GM19099 (cell line): ENCODE measurements at regions not wholly inside any gene's neighbourhood (a gene's known extent, or its start where the extent isn't known, plus 50 kb on each side); places are given as distances from the start of the nearest gene placed in this dataset.
A peak's percentile ranks its signal among the peaks of the same experiment; 100 is the strongest.

Experiments used
- POLR2A ChIP-seq: IDR thresholded peaks from 3 replicates; pipeline ENCODE4 v1.6.1; 2011; ENCODE audit warnings: low read depth; ENCODE audit not compliant: insufficient read length; ENCODE audit errors: extremely low read depth

DNA sequence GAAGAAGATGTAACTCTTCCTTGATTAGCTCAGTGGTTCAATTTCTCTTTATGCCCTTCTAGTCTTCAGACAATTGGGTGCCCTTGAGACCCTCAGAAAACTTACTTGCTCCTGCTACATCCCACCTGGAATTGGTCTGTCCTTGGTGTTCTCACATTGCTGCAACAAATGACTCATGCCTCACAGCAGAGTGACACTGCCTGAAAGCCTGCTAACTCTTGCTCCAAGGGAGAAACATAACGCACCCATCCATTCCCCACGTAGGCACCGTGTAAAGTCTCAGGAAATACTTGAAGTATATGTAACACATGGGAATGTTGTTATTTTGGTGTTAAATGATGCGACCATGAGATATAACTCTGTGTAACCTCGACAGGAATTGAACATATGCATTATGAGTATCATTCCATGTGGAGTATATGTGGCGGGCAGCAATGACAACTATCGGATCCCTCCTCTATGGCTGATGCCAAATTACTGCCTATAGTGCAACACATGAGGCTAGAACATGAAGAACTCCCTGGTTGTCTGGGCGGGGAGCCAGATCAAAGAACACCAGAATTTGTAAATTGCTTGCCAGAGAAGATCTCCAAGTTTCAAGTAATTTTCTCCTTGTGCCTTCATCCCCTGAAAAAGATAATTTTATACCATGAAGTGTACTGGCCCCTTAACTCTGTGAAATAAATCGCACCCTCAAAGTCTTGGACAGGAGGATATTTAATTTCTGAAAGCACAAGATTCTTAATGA lies 231.3 kb upstream of the STK26 start:
- TF ChIP-seq POLR2A: peak; percentile 21

DNA sequence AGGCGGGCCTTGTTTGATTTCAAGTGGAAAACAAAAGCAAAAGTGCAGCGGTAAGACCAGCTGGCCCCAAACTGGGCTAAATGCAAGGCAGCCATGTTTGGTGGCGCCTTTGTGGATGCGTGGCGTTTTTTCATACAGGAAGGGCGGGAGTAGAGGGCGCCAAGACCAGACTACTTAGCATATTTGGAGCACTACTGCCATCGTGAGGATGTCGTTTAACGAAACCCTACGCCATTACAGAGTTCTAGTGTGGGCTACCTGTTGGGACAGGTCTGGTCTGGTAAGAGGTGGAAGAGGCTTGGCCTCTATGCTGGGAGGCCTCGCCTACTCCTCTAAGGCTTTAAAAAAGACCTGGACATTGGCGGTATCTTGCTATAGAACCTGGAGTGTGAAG lies 230.7 kb upstream of the STK26 start:
- no peak for TF ChIP-seq POLR2A

DNA sequence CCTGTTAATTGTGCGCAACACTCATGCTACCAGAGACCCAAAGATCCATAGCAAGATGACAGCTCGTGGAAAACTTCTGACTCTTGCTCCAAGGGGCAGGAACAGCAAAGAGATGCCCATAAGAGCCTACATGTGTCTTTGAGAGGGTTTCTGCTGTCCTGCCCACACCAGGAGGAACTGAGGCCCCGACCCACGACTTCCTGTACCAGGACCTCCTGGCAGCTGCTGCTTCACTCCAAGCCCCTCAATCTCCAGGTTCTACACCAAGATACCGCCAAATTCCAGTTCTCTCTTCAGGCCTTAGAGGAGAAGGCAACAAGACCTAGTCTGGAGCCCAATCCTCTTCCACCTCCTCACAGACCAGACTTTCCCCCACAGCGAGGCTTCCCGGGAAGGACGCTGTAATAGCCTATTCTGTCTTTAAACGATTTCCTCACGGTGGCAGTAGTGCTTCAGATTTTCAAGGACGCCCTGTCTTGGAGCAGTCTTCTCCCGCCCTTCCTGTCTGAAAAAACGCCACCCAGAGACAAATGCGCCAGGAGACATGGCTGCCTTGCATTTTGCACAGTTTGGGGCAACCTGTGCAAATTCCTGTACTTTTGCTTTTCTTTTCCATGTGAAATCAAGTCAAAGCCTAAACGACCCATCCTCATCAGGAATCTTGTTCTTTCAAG lies 230.2 kb upstream of the STK26 start:
- TF ChIP-seq POLR2A: peak; percentile 27

DNA sequence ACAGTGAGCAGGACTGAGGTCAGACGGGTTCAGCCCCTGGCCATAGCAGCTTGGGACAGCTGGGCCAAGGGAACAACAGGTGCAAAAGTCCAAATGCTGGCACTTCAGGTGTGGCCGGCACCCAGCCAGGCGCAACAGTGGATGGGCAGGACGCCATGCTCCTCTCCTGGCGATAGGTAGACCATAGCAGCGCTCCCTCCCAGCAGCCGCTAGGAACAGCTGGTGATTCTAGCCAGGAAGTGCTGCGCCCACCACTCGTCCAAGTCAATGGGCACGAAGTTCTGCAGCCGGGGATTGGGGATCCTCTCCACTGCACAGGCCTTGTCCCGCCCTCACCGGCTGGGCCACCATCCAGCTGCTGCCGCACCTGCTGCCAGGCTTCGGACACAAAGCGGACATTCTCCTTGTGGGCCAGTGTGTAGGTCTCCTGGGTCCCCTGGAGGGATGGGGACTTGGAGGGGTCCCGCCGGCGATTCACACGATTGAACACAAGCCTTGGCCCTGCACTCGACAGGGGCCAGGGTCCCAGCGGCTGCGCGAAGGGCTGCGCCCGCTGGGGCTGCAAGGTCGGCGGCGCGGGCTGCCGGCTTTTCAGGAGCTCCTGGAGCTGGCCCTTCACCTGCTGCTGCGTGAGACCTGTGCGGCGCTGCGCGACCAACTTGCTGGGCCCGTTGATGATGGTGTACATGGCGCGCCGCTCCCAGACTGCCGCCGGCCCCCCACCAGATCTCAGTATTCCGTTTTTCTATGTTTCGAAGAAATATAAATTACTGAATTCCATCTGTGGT lies 227.5 kb upstream of the STK26 start:
- no peak for TF ChIP-seq POLR2A

DNA sequence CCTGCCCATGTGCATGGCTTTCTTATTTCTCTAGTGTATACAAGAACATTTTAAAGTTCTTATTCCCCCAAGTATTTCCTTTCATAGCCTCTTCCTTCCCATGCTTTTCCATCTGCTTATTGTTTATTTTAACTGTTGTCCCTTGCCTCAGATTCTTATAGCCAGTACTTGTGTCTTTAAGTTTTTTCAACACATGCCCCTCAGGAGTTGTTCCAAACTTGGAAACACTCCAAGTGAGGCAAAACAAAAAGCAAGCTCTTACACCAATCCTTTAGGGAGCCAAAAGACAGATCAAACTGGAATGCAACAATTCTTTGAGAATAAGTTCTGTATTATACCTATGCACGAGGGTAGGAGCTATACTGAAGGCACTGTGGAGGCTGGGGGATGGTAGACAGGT lies 222.0 kb upstream of the STK26 start:
- no peak for TF ChIP-seq POLR2A

DNA sequence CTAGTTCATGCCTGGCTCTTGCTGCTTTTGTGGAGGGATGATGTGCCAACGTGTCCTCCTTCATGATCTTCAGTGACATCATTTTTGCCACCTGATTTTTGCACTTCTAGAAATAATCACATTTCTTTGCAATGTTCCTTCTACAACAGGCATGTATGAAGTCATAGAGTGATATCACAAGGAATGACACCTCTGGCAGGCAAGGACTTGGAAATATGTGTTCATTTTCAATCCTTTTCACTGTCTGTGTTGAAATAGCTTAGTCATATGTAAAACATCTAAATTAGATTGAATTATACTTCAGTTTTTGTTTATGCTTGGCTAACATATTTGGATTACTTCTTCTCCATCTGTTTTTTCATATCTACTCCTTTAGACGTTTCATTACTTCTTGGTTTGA lies 221.2 kb upstream of the STK26 start:
- no peak for TF ChIP-seq POLR2A

DNA sequence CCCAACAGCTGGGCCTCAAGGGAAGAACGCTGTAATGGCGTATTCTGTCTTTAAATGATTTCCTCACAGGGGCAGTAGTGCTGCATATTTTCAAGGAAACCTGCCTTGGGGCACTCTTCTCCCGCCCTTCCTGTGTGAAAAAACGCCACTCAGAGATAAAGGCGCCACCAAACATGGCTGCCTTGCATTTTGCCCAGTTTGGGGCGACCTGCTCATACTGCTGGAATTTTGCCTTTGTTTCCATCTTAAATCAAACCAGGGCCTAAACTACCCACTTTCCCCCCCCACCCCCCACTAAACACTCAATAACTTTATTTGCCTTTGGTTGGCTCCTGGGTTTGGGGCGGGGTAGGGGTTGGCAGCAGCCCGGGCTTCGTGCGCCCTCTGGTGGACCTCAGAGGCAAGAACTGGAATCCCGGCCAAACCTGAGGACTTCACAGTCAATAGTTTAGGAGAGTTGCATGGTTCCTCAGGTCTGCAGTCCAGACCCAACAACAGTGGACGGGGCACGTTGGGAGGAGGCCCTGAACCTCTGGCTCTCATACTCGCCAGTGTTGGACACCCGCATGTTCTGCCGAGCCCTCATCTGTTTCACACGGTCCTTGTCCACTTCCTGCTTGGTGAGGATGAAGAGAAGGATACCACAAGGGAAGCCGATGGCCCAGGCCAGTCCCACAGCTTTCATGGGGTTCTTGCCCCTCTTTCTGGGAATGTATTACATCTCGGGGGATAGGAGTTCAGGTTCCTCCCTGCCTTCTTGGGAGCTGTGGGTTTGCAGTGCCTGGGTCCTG lies 220.1 kb upstream of the STK26 start:
- TF ChIP-seq POLR2A: no peak

DNA sequence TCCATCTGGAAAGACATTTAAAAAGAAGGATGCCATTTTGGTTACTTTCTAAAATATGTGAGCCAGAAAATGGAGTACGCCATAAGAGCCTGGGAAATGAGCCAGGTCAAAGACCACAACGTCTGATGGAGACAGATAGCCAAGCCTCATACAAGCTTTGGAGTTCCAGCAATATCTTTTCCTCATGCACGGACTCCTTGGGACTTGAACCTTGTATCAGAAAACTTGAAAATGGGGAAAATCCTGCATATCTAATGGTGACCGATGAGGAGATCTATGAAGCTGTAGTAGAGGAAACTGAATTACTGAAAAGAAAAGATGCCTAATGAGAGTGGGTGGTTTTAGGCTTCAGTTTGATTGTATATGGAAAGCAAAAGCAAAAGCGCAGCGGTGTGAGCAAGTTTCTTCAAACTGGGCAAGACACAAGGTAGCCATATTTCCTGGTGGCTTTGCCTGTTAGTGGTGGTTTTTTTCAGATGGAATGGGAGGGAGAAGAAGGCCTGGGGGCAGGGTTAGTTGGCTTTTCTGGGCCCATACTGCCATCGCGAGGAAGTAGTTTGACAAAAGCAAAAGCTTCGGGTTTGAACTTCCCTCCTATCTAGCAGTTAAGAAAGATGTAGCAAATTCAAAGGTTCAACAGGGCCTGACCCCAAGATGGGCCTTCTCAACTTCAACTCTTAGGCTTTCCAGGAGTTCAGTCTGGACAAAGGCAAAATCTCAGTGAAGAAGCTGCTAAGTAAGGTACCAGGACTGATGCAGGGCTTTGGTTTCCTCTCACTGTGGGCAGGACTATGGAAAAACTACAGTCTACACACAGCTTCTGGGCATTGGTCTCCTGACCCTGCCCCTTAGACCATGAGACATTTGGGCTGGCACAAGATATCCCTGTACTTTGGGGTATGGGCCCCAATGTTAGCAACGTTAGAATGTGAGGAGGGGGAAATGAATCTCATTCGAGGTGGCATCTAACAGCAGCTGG lies 210.0 kb upstream of the STK26 start:
- TF ChIP-seq POLR2A: peak; percentile 37

DNA sequence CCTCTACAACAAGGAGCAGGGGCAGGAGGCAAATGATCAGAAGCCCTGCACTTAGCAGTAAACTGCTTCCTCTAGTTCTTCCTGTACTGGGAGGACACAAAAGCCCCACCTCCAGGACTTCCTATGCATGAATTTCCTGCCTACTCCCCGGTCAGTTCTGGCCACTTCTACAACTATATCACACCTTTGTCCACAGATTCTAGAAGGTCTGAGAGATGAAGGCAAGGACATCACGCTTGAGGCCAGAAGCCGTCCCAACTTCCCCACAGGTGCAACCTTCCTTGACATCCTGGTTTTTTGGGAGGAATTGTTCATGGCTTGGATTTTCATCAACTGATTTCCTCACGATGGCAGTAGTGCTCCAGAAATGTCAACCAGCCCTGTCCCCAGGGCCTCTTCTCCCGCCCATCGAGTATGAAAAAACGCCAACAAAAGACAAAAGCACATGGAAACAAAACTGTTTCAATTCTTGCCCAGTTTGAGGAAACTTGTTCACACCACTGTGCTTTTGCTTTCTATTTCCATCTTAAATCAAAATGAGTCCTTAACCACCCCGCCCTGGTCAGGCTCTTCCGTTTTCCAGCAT lies 206.5 kb upstream of the STK26 start:
- no peak for TF ChIP-seq POLR2A

DNA sequence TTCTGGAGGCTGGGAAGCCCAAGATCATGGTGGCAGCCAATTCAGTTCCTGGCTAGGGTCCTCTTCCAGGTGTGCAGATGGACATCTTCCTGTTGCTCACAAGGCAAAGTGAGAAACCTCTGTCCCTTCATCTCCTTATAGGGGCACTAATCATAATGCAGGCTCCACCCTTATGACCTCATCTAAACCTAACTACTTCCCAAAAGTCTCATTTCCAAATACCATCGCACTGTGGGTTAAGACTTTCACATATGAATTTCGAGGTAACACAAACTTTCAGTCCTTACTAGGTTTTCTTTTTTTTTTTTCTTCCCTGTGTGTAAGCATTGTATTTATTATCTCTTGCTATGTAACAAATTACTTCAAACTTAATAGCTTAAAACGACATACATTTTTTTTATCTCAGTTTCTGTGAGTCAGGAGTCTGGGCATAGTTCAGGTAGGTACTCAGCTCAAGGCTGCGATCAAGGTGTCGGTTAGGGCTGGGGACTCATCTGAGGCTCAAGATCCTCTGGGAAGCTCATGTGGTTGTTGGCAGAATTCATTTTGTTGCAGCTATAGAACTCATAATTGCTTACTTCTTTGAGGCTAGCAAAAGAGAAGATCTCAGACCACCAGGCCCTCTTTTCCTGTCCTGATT lies 204.7 kb upstream of the STK26 start:
- TF ChIP-seq POLR2A: no peak

DNA sequence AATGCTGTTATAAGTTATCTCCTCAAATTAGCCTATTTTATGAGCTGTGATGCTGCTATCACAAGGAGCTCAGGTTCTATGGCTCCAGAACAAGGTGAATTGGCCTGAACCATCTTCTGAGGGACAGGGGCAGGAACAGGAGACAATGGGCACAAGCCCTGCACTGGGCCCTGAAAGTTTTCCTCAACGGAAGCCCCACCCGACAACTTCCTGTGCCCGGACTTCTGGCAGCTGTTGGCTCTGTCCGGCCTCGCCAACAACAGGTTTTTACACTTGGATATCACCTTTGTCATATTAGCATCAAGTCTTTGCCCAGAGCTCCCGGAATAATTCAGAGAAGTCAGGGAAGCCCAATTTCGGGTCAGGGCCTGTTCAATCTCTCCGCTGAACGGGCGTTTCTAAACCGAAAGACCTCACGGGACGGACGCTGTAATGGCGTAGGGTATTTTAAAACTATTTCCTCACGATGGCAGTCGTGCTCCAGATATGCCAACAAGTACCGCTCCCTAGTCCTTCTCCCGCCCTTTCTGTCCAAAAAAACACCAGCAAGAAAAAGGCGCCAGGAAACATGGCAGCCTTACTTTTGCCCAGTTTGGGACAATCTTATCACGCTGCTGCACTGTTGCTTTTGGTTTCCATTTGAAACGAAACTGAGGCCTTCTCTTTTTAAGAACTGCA lies 201.0 kb upstream of the STK26 start:
- TF ChIP-seq POLR2A: no peak

DNA sequence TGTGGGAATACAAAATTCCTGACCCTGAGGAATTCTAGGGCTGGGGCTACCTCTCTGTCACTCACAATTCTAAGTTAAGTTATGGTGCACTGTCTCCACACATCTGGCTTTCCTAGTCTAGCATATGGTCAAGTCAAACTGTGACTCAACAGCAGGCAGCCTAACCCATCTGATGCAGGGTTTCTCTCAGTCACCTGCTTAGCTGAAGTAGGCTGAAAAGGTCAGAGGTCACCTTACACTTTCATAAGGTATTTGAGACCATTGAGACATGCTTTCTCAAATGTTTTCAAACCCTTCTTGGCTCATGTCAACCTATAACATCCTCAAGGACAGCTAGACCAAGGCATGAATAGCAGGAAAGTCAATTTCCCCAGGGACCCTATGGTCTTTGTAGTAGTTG lies 196.5 kb upstream of the STK26 start:
- TF ChIP-seq POLR2A: no peak
